Neuron (in vitro differentiated cells): ENCODE measurements at regions not wholly inside any gene's neighbourhood (a gene's known extent, or its start where the extent isn't known, plus 50 kb on each side); places are given as distances from the start of the nearest gene placed in this dataset.
"Not testable (repeated sequence)": the region's sequence is repeated elsewhere in the genome, so short reads cannot be mapped to it uniquely, and the experiment has no call there.

Experiments
- H2AFZ ChIP-seq: one replicate; pipeline ENCODE4 v1.6.1; 2013; ENCODE audit warnings: low read depth, mild to moderate bottlenecking, inconsistent platforms, low read length, moderate library complexity
- H3K27me3 ChIP-seq: one replicate; pipeline ENCODE4 v1.6.1; 2013; ENCODE audit warnings: low read length; ENCODE audit not compliant: insufficient read depth
- H3K36me3 ChIP-seq: one replicate; pipeline ENCODE4 v1.6.1; 2013; ENCODE audit warnings: low read length; ENCODE audit not compliant: insufficient read depth
- H3K4me1 ChIP-seq: one replicate; pipeline ENCODE4 v1.6.1; 2013; ENCODE audit warnings: low read length; ENCODE audit not compliant: insufficient read depth
- H3K4me3 ChIP-seq: 2 replicates; pipeline ENCODE4 v1.5.1; 2013; ENCODE audit warnings: mild to moderate bottlenecking, low read length, moderate library complexity
- H3K9me3 ChIP-seq: one replicate; pipeline ENCODE4 v1.6.1; 2013; ENCODE audit warnings: low read length

DNA sequence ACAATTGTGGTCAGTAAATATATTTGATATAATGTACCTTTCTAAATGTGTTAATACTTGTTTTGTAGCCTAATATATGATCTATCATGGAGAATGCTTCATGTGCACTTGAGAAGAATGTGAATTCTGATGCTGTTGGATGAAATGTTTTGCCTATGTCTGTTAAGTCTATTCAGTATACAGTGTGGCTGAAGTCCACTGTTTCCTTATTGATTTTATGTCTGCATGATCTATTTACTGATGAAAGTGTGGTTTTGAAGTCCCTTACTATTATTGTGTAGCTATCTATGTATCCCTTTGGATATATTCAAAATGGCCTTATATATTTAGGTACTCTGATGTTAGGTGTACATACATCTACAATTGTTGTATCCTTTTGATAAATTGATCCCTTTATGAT lies 515.8 kb upstream of the EPHA5 start:
- H3K4me1 ChIP-seq, result no peaks in the 10 kb centered on the region
- no peaks in the 10 kb centered on the region for H3K27me3 ChIP-seq
- H3K9me3 ChIP-seq, result no peaks in the 10 kb centered on the region
- H3K4me3 ChIP-seq, result no peak overlapping the region
- no peak overlapping the region for H2AFZ ChIP-seq
- no peaks in the 10 kb centered on the region for H3K36me3 ChIP-seq

DNA sequence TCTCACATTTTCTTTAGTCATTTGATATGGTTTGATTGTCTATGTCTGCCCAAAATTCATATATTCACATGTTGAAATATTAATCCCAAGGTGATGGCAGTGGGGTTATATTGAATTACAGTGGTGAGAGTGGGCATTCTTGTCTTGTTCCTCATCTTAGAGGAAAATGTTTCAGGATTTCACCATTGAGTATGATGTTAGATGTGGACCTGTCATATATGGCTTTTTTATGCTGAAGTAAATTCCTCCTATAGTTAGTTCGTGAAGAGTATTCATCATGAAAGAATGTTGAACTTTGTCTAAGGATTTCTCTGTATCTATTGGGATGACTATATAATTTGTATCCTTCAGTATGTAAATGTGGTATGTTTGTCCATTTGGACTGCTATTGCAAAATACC lies 512.3 kb upstream of the EPHA5 start:
- H3K4me3 ChIP-seq, result no peak overlapping the region
- no peaks in the 10 kb centered on the region for H3K9me3 ChIP-seq
- no peak overlapping the region for H2AFZ ChIP-seq
- H3K36me3 ChIP-seq, result no peaks in the 10 kb centered on the region
- H3K27me3 ChIP-seq, result no peaks in the 10 kb centered on the region
- peaks cover 8% of the 10 kb centered on the region for H3K4me1 ChIP-seq

DNA sequence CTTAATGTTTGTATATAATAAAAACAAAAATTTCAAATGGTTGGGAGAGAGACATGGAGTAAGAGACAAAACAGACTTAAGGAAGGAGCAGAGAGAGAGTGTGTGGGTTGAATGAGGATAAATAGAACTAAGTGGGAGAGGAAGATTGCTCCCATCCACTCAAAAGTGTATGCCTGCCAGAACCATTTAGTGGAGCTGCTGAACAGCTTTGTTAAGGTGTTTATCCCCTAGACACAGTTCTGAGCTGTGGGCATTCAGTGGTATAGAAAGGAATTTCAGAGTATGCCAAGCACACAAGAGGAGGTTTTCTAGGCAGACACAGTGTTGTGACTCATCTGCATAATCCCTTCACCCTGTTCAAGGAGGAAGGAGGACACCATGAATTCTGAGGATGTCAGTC lies 508.6 kb upstream of the EPHA5 start:
- Histone ChIP-seq H2AFZ (no peak overlapping the region), H3K4me1 (peaks cover 8% of the 10 kb centered on the region), H3K9me3 (no peaks in the 10 kb centered on the region)

DNA sequence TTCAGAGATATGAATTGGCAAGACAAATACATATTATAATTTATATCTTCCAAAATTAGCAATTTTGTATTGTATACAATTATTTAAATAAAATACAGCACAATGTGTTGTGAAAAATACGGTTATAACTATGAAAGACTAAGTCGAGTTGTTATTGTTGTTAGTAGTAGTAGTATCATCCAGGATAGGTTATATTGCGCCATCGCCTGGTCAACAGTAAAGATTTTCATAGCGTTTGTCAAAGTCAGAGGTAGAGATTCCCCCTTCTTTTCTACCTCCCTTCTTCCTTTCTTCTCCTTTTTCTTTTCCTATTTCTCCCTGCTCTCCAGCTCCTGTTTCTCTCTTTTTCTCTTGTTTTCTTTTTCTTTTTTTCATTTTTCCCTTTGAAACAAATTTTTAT lies 499.1 kb upstream of the EPHA5 start:
- H3K9me3 ChIP-seq, result no peaks in the 10 kb centered on the region
- no peak overlapping the region for H3K4me3 ChIP-seq
- H3K36me3 ChIP-seq, result no peaks in the 10 kb centered on the region
- no peaks in the 10 kb centered on the region for H3K27me3 ChIP-seq
- H3K4me1 ChIP-seq, result no peaks in the 10 kb centered on the region
- no peak overlapping the region for H2AFZ ChIP-seq

More for the DNA sequence above, 508.6 kb upstream of the EPHA5 start:
- Histone ChIP-seq H3K36me3 (no peaks in the 10 kb centered on the region), H3K27me3 (no peaks in the 10 kb centered on the region), H3K4me3 (no peak overlapping the region)

DNA sequence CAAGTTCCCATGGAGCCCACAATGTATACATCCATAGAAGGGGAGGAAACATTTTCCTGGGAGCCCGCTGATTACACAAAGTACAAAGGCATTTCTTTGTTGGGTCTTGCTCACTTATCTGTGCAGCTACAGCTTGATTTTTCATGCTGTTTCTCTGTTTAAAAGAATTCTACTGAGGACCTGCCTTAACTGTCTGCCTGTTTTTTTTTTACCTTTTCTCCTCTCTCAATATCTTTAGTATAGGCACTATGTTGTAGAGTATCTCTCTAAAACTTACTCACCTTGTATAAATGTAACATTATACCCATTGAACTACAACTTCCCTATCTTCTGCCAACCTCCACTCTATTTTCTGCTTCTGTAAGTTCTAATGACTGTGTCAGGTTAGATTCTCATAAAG lies 494.6 kb upstream of the EPHA5 start:
- Histone ChIP-seq H2AFZ (no peak overlapping the region), H3K27me3 (no peaks in the 10 kb centered on the region), H3K4me3 (no peak overlapping the region), H3K36me3 (no peaks in the 10 kb centered on the region), H3K9me3 (no peaks in the 10 kb centered on the region), H3K4me1 (no peaks in the 10 kb centered on the region)

DNA sequence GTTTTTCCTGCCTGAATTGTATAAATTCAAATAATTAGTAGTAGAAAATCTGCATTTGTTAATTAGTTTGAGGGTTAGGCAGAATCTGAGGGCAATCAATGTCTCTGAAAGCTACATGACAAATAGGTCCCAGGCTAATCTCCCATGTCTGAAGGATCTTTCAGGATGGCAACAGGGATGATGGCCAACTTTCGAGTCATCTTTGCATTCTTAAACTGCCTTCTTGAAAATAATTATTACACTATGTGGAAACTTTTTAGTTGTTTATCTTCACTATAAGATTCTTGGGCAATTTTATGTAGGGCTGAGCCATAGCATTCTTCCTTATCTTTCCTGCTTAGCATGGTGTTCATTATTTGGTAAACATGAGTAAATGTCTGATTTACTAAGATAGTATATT lies 490.3 kb upstream of the EPHA5 start:
- no peak overlapping the region for H2AFZ ChIP-seq
- no peaks in the 10 kb centered on the region for H3K27me3 ChIP-seq
- no peaks in the 10 kb centered on the region for H3K4me1 ChIP-seq
- H3K4me3 ChIP-seq, result no peak overlapping the region
- no peaks in the 10 kb centered on the region for H3K9me3 ChIP-seq
- no peaks in the 10 kb centered on the region for H3K36me3 ChIP-seq

DNA sequence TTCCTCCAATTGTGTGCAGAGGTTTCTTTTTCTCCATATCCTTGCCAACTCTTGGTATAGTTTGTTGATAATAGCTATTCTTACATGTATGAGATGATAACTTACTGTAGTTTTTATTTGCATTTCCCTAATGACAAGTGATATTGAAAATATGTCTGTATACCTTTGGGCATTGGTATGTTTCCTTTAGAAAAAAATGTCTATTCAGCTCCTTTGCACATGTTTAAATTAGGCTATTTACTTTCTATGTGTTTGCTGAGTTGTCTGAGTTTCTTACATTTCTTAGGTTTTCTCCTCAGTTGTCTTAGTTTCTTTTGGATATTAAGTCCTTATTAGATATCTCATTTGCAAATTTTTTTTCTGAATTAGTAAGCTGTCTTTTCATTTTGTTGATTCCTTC lies 487.3 kb upstream of the EPHA5 start:
- H3K36me3 ChIP-seq, result no peaks in the 10 kb centered on the region
- H2AFZ ChIP-seq, result no peak overlapping the region
- H3K27me3 ChIP-seq, result no peaks in the 10 kb centered on the region
- no peak overlapping the region for H3K4me3 ChIP-seq
- H3K4me1 ChIP-seq, result no peaks in the 10 kb centered on the region
- H3K9me3 ChIP-seq, result no peaks in the 10 kb centered on the region

DNA sequence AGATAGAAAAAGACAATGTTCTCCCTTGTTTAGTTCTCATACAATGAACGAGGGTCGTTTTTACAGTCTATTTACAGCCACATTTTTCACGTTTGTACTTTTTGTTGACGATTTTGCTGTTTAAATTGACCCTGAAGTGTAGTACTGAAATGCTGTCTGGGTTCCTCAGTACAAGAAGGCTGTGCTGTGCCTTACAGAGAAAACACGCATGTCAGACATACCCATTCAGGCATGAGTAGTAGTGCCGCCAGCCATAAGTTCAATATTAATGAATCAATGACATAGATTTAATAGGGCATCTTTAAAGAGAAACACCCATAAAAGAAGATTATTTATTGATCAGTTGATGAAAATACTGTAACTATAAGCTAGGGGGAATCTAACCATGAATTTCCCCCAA lies 459.8 kb upstream of the EPHA5 start:
- no peak overlapping the region for H2AFZ ChIP-seq
- no peaks in the 10 kb centered on the region for H3K36me3 ChIP-seq
- no peaks in the 10 kb centered on the region for H3K27me3 ChIP-seq

DNA sequence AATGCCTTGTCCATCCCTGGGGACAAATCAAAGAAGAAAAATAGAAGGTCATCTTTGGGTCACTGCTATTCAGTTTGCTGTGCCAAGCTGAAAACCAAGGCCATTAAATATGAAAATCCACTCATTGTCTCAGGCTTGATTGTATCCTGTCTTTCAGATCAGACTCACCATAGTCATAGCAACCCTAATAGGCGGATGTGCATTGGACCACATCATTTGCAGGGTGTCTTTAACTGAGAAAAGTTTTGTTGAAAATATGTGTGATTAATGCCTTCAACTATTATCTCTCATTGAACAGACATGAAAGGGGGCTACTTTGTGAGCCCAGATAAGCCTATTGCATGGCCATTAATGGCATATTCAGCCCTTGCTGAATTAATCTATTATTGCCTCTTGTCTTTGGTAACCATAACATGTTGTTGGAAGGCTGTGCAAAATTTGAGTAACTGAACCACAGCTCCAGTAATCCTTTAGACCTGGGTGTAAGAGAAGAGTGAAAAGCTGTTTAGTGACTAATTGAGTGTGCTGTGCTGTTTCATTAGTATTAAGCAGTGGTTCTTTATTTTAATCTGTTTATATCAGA lies 453.6 kb upstream of the EPHA5 start:
- Histone ChIP-seq H3K36me3 (no peaks in the 10 kb centered on the region), H3K9me3 (no peaks in the 10 kb centered on the region), H2AFZ (no peak overlapping the region), H3K4me3 (no peak overlapping the region), H3K4me1 (peaks cover 10% of the 10 kb centered on the region), H3K27me3 (no peaks in the 10 kb centered on the region)

More for the DNA sequence above, 459.8 kb upstream of the EPHA5 start:
- H3K4me1 ChIP-seq, result no peaks in the 10 kb centered on the region
- H3K9me3 ChIP-seq, result no peaks in the 10 kb centered on the region
- no peak overlapping the region for H3K4me3 ChIP-seq

DNA sequence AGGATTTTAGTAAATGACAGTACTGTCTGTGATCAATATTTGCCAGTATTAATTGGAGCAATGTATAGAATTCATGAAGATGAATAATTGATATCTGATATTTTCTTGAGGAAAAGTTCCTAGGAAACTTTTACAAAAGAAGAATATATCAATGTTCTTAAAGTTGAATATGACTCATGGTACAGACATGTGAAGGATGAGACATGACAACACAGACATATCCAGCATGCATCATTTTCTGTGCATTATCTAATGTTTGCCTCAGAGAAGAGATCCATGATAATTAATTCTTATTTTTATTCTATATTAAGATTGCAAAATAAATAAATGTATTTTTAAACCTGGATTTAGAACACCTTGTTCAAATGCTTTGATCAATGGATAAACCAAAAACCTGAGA lies 452.9 kb upstream of the EPHA5 start:
- Histone ChIP-seq H3K4me3 (no peak overlapping the region), H3K9me3 (no peaks in the 10 kb centered on the region), H3K27me3 (no peaks in the 10 kb centered on the region), H3K36me3 (no peaks in the 10 kb centered on the region), H2AFZ (no peak overlapping the region), H3K4me1 (peaks cover 10% of the 10 kb centered on the region)

DNA sequence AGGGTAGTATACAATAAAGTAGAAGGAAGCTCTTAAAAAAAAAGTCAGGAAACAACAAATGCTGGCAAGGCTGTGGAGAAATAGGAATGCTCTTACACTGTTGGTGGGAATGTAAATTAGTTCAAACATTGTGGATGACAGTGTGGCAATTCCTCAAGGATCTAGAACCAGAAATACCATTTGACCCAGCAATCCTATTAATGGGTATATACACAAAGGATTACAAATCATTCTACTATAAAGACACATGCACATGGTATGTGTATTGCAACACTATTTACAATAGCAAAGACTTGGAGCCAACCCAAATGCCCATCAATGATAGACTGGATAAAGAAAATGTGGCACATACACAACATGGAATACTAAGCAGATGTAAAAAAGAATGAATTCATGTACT lies 444.9 kb upstream of the EPHA5 start:
- not testable (repeated sequence) for H2AFZ ChIP-seq, H3K36me3 ChIP-seq, H3K9me3 ChIP-seq, H3K4me1 ChIP-seq, H3K4me3 ChIP-seq, H3K27me3 ChIP-seq

DNA sequence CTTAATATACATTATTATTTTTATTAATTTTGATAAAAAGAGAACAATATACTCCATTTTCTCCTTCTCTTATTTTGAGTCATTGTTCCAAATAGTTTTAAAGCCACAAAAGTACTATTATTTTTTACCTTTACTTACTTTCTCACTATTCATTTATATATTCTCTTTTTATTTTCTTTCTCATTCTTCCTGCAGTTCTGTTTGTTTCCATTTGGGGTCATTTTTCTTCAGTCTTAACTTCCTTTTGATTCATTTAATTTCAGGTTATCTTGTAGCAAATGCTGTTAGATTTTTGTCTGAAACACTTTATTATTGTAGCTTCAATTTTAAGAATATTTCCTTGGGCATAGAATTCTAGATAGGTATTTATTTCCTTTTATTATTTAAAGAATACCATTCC lies 438.6 kb upstream of the EPHA5 start:
- Histone ChIP-seq H3K4me3 (no peak overlapping the region), H3K36me3 (no peaks in the 10 kb centered on the region), H3K4me1 (no peaks in the 10 kb centered on the region), H2AFZ (no peak overlapping the region), H3K9me3 (no peaks in the 10 kb centered on the region), H3K27me3 (no peaks in the 10 kb centered on the region)

DNA sequence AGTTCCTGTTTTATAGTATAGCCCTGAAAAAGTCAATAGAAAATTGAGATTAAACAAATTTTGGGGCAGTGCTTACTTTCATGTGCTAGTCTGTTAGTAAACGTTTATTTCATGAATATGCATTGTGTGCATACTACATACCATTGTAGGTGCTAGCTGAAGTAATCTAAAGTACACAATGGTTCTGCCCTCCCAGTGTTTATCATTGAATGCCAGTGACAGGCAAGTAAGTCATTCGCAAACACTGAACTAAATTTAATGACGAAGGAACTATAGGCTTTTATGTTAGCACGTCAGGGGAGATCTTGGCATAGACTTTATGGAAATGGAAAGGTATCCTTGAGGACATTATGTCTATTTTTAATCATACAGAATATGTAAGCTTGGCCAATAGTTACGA lies 426.9 kb upstream of the EPHA5 start:
- Histone ChIP-seq H3K4me3 (no peak overlapping the region), H2AFZ (no peak overlapping the region), H3K27me3 (no peaks in the 10 kb centered on the region)

DNA sequence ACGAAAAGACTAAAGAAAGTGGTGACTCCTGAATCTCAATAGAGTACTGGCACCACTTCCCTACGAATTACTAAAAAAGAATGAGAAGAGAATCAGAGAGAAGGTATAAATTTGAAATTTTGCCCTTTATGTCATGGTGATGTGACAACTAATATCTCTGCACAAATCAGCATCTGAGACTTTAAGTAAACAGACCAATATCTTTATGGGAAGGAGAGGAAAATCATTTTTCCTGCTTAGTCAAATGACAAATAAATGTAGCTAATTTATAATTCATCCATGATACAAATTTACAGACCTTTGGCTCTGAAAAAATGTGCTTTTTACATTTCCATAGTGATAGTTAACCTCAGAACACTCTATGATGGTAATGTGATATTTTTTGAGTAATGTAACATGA lies 424.8 kb upstream of the EPHA5 start:
- H3K4me1 ChIP-seq, result no peaks in the 10 kb centered on the region
- no peak overlapping the region for H2AFZ ChIP-seq
- H3K9me3 ChIP-seq, result no peaks in the 10 kb centered on the region
- H3K27me3 ChIP-seq, result no peaks in the 10 kb centered on the region
- H3K4me3 ChIP-seq, result no peak overlapping the region
- H3K36me3 ChIP-seq, result no peaks in the 10 kb centered on the region

More for the DNA sequence above, 426.9 kb upstream of the EPHA5 start:
- no peaks in the 10 kb centered on the region for H3K36me3 ChIP-seq
- no peaks in the 10 kb centered on the region for H3K9me3 ChIP-seq
- no peaks in the 10 kb centered on the region for H3K4me1 ChIP-seq
